HG02623 (cell line): ENCODE measurements at regions not wholly inside any gene's neighbourhood (a gene's known extent, or its start where the extent isn't known, plus 50 kb on each side); places are given as distances from the start of the nearest gene placed in this dataset.

ENCODE experiments used
- ATAC-seq: cut with Tn5 transposase; IDR thresholded peaks from one replicate; pipeline ENCODE4 v1.9.1; 2021; ENCODE audit warnings: moderate library complexity; ENCODE audit not compliant: unreplicated experiment

DNA sequence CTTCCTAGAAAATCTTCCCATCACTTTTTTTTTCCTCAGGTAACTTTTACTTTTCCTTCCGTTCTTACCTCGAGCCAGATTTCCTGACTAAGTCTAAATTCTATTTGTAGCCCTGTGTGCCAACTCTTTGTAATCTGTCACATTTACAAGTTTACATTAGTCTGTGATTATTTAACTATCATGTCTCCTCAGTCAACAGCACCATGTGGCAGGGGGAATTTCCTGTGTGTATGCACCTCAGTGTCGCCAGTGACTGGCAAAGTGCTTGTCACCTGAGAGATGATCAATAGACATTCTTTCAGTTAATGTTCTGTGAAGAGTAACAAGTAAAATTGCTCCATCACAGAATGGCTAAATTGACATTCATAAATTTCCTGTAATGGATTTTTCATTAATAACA is 468.5 kb downstream of the PDGFC start:
- no peak for ATAC-seq

DNA sequence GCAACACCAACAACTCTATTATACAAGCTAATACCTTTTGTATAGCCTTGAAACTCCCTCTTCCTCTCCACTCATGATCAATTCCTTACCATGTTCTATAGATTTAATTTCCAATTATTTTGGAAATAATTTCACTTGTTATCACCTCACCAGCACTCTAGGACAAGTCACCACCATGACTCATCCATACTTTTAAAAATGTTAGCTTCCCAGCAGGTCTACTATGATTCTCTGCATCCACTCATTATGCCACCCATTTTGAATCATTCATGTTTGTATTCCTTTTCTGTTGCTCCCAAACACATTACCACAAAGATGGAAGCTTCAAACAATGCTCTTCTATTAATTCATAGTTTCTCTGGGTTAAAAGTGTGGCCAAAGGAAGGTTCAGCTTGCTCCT is 469.6 kb downstream of the PDGFC start:
- ATAC-seq: no peak

DNA sequence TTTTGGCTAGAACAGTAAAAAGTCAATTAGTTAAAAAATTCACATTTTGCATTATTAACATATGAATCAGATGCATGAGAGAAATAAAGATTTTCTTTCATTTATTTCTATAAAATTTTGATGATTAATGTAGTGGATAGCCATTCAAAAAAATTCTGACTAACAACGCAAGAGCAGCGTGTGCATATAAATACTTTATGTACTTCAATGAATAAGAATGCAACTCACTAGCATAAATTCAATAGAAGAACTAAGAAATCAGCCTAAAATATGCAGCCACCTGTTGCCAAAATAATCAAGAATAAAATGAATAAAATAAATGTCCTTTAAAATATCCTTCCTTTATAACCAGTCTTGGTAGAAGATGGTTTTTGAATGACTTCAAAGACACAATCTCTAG is 471.9 kb downstream of the PDGFC start:
- no peak for ATAC-seq

DNA sequence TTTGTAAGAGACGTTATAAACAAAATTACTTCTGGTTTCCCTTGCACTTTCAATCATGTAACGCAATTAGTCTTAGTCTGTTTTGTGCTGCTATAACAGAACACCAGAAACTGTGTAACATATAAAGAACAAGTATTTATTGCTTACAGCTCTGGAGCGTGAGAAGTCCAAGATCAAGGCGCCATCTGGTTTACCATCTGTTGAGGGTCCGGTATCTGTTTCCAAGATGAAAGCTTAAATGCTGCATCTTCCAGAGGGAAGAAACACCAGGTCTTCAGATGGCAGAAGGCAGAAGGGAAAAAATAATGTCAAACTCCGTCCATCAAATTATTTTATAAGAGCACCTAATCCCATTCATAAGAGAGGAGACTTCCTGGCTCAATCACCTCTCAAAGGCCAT is 474.1 kb downstream of the PDGFC start:
- no peak for ATAC-seq

DNA sequence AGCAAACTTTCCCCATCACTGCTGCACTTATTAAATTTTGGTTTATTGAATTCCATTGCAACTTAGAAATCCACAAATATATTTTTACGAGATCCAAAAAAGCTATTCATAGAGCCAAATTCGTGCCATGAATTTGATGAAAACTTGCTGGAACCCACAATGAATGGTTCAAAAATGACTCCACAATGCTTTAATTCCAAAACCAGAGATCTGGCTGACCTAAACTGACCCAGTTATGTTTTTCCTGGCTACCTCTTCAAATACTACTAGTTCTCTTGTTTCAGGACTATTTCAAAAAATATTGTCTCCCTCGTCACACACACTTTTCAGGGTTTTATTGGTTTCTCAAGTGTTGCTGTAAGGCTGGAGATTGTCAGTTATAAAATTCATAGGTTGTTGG is 474.8 kb downstream of the PDGFC start:
- no peak for ATAC-seq

DNA sequence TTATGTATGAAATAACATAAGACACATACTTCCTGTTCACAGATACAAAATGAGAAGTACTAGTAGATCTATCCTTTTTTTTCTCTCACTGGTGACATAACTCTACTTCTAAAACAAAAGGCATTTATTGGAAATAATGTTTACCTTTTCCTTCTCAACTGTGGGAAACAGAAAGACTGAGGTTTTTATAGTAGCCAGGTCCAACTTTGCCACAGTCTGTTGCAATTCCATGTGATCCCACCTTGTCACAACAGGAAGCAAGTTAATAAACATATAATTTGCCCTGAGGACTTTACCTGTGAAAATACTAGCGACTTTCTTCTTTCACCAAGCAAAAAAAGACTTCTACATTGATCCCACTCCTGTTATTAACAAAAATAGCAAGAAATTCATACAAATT is 475.8 kb downstream of the PDGFC start:
- ATAC-seq: no peak

DNA sequence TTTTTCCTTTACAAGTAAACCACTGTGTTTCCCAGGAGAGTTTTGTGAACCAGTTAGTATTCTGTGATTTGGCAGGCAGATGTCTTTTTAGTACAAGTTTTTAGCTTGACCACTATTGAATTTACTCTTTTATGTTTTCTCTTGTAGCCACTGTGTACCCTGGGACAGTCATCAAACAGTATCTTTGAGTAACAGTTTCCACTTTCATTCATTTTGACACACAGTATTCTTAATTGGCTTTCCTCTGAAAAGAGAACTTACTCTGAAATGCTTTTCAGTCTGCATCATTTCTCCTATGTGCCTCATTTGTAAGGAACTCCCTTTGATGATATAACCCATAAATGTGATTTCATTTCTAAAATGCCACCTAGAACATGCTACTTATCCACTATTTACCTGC is 476.5 kb downstream of the PDGFC start:
- no peak for ATAC-seq

DNA sequence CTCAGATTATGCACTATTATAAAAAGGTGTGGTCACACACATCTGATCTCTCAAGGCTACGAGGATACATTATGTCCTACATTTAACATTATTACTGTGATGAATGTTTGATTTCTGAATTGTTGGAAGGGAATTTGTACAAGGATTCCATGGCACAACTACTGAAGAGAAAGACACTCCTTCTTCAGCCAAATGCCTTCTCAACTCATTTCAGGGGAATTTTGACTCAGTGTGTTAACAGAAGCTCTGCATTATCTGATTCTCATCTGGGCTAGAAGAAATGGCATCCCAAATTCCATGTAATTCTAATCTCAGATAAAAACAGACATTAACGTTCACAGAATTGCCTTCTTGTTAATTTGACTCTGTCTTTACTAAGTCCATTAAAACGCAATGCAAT is 477.7 kb downstream of the PDGFC start:
- ATAC-seq: no peak

DNA sequence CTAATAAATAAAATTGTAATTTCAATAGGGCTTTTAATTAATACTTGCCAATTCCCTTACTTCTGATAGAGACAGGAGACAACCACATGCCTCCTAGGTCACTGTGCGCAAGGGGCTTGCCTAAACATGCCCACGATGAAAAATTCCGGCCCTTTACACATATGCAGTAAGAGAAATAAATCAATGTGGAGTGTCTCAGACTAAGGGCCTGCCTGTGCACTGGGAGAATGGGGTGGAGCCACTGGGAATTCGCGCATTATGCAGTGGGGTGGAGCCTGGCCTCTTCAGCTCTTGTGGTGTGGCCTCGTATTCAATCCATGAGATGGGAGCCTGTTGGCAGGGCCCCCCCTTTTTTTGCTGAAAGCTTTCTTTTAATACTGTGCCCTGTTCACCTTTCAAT is 484.5 kb downstream of the PDGFC start:
- no peak for ATAC-seq

DNA sequence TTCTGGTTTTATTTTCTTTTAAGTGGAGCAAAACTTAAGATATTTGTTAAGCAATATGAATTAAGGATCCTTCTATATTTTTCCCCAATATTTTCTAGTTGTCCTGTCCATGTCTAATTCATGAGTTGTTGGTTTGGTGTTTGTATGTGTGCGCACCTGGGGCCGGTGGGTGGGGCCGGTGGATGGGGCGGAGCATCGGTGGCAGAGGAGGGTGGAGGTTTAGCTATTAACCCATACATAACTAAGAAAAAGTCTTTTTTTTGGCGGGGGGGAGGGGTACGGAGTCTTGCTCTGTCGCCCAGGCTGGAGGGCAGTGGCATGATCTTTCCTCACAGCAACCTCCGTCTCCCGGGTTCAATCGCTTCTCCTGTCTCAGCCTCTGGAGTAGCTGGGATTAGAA is 489.8 kb downstream of the PDGFC start:
- ATAC-seq: no peak

DNA sequence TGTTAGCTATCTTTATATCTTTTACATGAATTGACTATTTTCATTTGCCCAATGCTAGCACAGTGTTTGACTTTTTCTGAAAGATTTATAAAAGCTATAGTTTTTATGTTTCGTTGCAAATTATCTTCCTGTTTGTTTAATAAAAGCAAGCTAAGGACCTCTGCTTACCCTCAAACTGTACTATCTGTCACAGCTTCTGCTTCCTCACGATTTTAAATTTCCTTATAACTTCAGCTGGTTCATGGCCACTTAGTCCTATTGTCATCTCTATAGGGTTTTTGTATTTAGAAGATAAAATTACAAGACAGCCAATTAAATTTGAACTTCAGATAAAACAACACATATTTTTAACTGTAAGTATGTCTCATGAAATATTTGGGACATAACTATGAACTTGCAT is 494.0 kb downstream of the PDGFC start:
- ATAC-seq: no peak

DNA sequence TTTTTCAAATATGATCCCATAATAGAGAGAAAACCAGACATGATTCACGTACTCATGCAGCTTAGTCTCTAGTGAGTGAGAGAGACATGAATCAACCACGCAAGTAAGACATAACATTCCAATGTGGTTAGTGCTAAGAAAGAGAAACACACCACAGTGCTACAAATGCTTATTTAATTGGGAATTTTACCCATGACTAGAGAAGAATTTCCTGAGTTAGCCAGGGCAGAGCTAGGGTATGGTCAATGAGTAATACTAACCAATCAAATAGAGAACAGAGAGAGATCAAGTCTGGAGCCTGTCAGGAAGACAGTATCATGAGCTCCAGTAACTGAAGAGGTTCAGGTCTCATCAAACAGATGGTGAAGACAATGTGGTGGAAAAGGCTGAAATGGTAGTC is 495.2 kb downstream of the PDGFC start:
- no peak for ATAC-seq

DNA sequence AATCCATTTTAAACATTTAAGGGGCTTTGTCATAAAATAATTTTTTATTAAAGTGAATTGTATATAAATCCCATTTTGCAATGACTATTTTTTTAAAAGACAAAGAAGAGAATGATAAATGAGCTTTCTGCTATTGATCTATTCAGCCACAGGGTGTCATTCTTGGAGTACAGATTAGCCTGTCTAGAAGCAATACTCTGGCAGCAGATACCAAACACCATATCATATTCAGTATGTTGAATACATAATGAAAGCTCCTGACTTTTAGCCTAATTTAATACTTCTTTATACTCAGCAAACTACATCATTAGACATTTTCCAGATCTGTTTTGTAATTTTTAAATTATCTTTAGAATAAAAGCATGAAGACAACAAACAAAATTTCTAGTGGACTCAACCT is 496.3 kb downstream of the PDGFC start:
- no peak for ATAC-seq

DNA sequence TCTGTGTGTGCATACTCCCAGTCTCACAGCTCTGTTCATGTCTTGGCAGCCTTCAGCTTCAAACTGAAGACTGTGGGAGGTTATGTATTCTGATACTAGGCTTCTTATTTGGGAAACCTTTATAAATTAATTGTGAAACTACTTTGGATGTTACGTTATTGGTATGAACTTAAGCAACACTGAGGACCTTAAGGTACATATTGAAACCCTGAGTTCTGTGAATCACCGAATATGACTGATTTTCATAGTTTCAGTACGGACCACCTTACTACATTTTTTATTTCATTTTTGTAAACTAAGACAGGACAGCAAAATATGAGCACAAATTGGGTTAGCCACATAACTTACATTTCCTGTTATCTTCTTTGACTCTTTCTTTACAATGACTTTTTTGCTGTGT is 498.4 kb downstream of the PDGFC start:
- ATAC-seq: no peak

DNA sequence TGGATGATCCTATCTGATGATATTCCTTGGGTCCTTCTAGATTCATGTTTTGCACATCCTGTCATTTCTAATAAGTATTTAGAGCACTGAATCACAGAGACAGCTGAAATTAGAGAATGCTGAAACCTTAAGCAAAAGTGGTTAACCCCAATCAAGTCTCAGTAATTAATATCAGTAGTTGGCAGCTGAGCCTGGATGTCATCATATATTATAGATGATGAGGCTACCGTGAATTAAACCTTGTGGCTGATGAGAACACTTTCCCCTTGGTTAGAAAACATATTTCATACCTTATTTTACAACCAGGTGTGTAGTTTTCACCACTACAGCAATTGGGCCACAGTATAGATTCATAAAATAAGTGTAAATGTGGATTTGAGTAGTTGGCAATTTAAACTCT is 499.0 kb downstream of the PDGFC start:
- no peak for ATAC-seq

DNA sequence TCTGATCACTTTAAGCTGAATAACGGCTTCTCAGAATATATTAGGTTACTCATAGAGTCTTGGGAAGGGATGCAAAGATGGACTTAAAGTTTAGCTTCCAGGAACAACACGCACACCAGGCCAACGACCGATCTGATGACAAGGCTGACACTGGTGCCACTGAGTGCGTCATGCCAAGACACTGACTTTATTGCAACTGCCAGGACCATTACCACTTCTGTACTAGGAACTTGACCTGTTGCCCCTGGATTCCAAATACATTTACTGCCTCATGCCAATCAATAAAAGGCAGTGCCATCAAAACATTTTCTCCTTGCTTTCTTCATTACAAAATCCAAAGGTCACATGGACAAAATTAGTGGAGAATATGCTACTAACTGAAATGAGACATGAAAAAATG is 505.9 kb upstream of the CTSO start:
- no peak for ATAC-seq

DNA sequence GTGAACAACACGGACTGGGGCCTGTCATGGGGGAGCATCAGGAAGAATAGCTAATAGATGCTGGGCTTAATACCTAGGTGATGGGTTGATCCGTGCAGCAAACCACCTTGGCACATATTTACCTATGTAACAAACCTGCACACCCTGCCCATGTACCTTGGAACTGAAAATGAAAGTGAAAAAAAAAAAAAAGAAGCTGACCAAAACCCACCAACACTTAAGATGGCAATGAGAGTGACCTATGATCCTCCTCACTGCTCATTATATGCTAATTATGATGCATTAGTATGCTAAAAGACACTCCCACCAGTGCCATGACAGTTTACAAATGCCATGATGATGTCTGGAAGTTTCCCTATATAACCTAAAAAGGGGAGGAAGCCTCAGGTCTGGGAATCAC is 503.2 kb upstream of the CTSO start:
- ATAC-seq: no peak

DNA sequence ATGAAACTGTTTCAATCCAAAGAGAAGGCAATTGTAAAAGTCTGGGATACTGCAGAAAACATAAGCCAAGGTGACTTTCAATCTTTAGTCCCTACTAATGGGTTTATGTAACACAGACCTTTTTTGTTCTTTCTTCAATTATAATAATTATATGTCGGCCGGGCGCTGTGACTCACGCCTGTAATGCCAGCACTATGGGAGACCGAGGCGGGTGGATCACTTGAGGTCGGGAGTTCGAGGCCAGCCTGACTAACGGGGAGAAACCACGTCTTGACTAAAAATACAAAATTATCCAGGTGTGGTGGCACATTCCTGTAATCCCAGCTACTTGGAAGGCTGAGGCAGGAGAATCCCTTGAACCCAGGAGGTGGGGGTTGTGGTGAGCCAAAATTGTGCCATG is 489.8 kb upstream of the CTSO start:
- no peak for ATAC-seq

DNA sequence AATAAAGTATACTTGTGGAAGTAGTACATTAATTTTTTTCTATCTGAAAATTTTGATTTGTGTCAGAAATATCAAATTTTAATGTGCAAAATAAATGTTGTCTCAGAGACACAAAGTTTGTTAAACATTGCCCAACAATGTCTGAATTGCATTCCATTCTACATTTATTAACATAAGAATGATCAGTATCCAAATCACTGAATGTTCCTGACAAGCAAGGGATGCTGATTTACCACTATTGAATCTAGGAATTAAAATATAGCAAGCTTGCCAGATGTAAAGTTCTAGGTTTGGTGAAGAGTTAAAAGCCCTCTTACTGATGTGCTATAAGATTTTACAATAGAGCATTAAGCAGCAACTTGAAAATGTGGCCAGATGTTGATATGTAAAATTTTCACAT is 489.2 kb upstream of the CTSO start:
- no peak for ATAC-seq

DNA sequence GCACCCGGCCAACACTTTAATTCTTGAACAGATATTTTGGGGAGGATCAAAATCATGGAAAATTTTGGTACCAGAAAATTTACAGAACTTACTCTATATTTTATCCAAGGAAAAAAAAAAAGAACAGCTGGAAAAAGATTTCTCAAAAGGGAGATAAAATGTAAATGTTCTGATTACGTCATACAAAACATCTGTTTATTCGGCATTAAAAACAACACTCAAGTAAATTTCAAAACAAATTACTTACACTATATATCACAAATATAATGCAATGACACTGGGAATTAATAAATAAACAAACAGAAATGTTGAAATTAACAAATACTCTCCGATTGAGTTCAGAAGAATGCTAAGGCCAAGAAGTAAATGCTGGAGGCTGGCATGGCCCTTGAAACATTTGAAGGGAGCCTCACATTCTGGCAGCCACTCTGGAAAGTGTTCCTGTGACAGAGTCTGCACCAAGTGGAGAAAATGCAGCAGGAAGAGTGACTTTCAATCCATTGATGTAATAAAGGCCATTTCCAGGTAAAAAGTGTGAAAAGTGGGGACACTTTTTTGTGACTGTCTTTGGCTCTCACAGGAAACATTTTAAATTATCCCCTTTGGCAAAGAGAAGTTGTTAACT is 486.0 kb upstream of the CTSO start:
- ATAC-seq: no peak

DNA sequence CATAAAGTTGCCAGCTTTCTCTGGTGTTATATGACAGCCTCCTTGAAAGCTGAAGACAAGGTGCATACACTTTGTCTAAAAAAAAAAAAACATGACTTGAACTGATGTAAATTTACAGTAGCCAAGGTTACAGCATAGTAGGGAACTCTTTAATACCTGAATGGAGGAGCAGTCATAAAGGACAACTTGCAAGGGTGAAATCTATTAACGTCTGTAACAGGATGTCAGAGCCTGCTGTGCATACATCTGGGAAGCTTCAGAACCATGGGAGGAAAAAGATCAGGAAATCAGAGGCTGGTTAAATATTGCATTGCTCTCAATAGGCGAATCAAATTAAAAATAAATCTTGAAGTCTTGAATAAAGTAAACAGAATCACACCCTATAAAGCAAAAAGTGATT is 484.0 kb upstream of the CTSO start:
- ATAC-seq: no peak

DNA sequence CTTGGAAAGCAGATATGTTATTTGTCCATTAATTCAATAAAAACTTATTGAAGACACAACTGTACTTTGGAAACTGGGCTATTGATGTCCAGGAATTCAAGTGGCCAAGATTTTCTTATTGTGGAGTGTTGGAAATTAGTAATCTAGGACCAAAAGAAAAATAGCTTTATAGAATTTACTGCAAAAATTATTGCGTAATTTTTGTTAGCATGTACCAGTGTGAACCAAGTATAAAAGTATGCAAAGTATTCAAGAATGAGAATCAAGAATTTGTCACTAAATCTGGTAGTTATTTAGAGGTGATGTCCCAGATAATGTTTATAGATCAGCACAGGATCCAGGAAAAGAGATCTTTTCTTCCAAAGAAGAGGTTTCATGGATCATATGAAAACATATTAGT is 468.9 kb upstream of the CTSO start:
- no peak for ATAC-seq

DNA sequence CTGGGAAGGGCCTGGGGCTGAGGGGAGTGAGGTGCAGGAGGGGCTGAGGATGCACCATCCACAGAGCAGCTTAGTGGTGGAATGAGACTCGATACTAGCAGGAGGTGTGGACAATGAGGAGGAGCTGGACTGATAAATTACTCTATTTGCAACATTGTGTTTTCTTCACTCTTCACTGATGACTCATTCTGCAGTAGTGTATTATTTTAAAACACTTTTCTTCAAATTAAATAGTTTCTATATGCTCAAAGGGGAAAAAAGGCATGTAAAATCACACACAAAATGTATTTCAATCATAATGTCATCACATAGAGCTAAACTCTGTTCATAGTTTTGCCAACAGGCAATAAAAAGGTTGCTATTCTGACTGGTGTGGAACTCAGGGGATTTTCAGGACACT is 467.0 kb upstream of the CTSO start:
- no peak for ATAC-seq
